Aorta (tissue), 5 donors: ENCODE measurements at regions not wholly inside any gene's neighbourhood (a gene's known extent, or its start where the extent isn't known, plus 50 kb on each side); places are given as distances from the start of the nearest gene placed in this dataset.

Experiments used
- ATAC-seq: fragments of 200-7000 bp; cut with Tn5 transposase; one replicate; pipeline ENCODE4 v1.9.1; 2022; ENCODE audit warnings: moderate library complexity; ENCODE audit not compliant: low FRiP score
- DNase-seq, 2 donors: peaks; one replicate each; pipeline ENCODE4 v3.0.0-alpha.2; 2020
- H3K27ac ChIP-seq, 2 donors: one replicate each; pipeline ENCODE4 v1.5.1; 2013; ENCODE audit warnings: low read length in 2 of 2, mild to moderate bottlenecking in 2 of 2, moderate library complexity in 2 of 2, control low read depth in 1 of 2, inconsistent platforms in 1 of 2, low read depth in 1 of 2
- H3K27me3 ChIP-seq, 2 donors: one replicate each; pipeline ENCODE4 v1.6.1; 2013; ENCODE audit warnings: control low read depth in 1 of 2, low read length in 1 of 2, mild to moderate bottlenecking in 1 of 2, moderate library complexity in 1 of 2; ENCODE audit not compliant: insufficient read depth in 2 of 2, control insufficient read depth in 1 of 2
- H3K36me3 ChIP-seq, 2 donors: one replicate each; pipeline ENCODE4 v1.6.1; 2013; ENCODE audit warnings: control low read depth in 1 of 2, low read length in 1 of 2, mild to moderate bottlenecking in 1 of 2; ENCODE audit not compliant: insufficient read depth in 2 of 2, control insufficient read depth in 1 of 2
- H3K4me1 ChIP-seq, 2 donors: one replicate each; pipeline ENCODE4 v1.6.1; 2013; ENCODE audit warnings: low read length in 2 of 2, control low read depth in 1 of 2, mild to moderate bottlenecking in 1 of 2, moderate library complexity in 1 of 2; ENCODE audit not compliant: insufficient read depth in 2 of 2, control insufficient read depth in 1 of 2
- H3K4me3 ChIP-seq, 2 donors: one replicate each; pipeline ENCODE4 v1.5.1; 2013; ENCODE audit warnings: low read length in 2 of 2, control low read depth in 1 of 2, mild to moderate bottlenecking in 1 of 2
- H3K9me3 ChIP-seq: one replicate; pipeline ENCODE4 v1.6.1; 2013; ENCODE audit warnings: mild to moderate bottlenecking, low read length; ENCODE audit not compliant: control insufficient read depth
- WGBS, 2 donors: extraction: QIAGEN DNeasy Blood & Tissue Kit; methylation state at CpG; one replicate each; pipeline ENCODE4 v1.1.7; 2013; 5-methylcytosine and 5-hydroxymethylcytosine counted together
- intact Hi-C, 2 donors: fragments of 100-400 bp; cut with DNase I; formaldehyde crosslinking; loops; one replicate each; pipeline versions ENCODE4 v1.14.2 to v1.15.0; 2022
- donor health status: healthy with polysubstance abuse.
- donor health status: Bipolar disorder and iron deficiency.
- donor health status: DM: no; HTN: no; CAD: no.
- donor health status: DM: no; HTN: no; CAD: no.
- donor health status: DM: yes; HTN: yes; CAD: no.

DNA sequence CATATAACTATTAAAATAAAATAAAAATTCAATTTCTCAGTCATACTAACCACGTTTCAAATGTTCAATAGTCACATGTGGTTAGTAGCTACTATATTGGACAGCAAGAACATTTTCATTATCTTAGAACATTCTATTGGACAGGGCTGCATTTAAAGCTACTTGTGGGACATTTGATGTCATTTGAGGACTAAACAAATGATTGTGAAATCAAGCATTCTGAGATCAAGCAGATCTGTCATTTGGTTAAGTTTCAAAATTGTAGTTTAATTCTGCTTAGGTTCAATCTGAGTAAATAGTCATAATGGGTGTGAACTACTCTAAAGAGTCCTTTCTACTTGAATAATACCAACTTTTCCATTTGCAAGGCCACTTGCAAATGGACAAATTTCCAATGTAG lies 226.9 kb upstream of the C9orf72 start:
- Histone ChIP-seq H3K36me3 (no peaks in the 10 kb centered on the region), H3K4me1 (no peaks in the 10 kb centered on the region), H3K9me3 (no peaks in the 10 kb centered on the region), H3K4me3 (no peak overlapping the region), H3K27me3 (no peaks in the 10 kb centered on the region), H3K27ac (no peak overlapping the region)
- ATAC-seq: no peak
- intact Hi-C loops: no loop called here
- no peak for DNase-seq
- WGBS, 2 donors: 28 to 44% methylated on average over 1 of the region's 1 CpG

DNA sequence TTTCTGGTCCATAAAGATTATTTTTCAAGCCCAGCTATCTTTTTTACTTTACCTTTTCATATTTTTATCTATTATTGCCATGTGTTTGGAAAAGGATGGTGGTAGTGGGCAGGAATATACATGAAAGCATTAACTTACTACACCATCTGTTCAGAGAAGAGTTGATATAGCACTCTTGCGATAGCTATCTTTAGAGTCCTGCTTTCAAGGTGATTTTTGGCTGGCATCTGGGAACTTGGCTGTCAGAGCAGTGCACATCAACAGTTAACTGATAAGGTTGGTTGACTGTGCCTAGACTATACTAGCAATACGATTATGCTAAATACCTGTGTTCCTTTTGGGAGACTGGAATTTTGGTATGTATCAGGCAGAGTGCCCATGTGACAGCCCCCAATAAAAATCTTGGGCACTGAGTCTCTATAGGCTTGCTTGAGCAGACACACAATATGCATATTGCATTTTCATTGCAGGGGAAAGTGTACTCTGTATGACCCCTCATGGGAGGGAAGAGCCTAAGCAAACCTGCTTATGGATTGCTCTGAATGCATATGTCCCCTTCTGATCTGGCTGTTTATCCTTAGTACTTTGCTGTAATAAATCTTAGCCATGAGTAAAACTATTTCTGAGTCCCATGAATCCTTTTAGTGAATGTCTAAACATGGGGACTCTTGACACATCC lies 227.6 kb upstream of the C9orf72 start:
- WGBS, 2 donors: 43 to 62% methylated on average over 2 of the region's 2 CpGs
- no peak overlapping the region for H3K27ac ChIP-seq
- H3K4me3 ChIP-seq: no peak overlapping the region
- DNase-seq (no peak), ATAC-seq (no peak)
- no peaks in the 10 kb centered on the region for H3K27me3 ChIP-seq
- intact Hi-C loops: no loop called here
- H3K36me3 ChIP-seq: no peaks in the 10 kb centered on the region
- no peaks in the 10 kb centered on the region for H3K4me1 ChIP-seq
- no peaks in the 10 kb centered on the region for H3K9me3 ChIP-seq

DNA sequence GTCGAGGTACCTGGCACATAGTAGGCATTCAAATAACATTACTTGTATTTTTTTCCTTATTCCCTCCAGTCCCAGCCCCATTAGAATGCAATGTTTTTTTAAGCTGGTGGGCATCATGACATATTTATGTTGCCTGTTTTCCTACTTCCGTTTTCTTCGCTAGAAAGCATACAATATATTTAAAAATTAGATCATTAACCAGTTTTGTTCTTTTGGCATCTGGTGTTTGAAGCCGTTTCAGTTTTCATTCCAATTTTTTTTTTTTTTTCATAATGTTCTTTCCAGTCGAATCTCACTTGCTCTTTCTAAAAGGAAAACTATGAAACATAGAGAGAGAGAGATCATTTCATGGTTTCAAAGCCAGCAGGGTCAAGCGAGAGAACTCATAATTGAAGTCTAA lies 228.3 kb upstream of the C9orf72 start:
- H3K4me1 ChIP-seq: no peaks in the 10 kb centered on the region
- no peak overlapping the region for H3K4me3 ChIP-seq
- intact Hi-C loops: no loop called here
- no peaks in the 10 kb centered on the region for H3K36me3 ChIP-seq
- H3K9me3 ChIP-seq: no peaks in the 10 kb centered on the region
- WGBS, 2 donors: 39 to 48% methylated on average over 6 of the region's 6 CpGs
- H3K27ac ChIP-seq: no peak overlapping the region
- ATAC-seq (no peak), DNase-seq (no peak)
- no peaks in the 10 kb centered on the region for H3K27me3 ChIP-seq

DNA sequence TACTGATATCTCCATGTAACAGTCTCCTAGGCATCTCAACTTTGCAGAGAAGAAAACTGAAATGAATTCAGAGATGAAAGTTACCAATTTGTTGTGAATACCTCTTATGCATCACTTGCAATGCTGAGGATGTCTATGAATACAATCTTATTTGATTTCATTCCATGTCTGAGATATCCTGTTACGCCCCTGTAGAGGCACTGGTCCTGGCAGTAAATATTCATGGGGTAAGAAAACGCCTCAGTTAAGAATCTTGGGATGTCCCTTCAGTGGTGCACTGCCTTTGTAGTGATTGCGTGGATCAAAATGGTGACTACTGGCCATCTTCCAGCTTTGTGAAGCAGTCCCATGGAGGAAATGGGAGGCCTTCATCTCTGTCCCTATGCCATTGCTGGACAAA lies 229.1 kb upstream of the C9orf72 start:
- WGBS, 2 donors: 89 to 92% methylated on average over 3 of the region's 3 CpGs
- no peaks in the 10 kb centered on the region for H3K27me3 ChIP-seq
- H3K27ac ChIP-seq: no peak overlapping the region
- ATAC-seq (no peak), DNase-seq (no peak)
- no peaks in the 10 kb centered on the region for H3K9me3 ChIP-seq
- no peaks in the 10 kb centered on the region for H3K36me3 ChIP-seq
- H3K4me3 ChIP-seq: no peak overlapping the region
- H3K4me1 ChIP-seq: no peaks in the 10 kb centered on the region
- intact Hi-C loops: no loop called here

DNA sequence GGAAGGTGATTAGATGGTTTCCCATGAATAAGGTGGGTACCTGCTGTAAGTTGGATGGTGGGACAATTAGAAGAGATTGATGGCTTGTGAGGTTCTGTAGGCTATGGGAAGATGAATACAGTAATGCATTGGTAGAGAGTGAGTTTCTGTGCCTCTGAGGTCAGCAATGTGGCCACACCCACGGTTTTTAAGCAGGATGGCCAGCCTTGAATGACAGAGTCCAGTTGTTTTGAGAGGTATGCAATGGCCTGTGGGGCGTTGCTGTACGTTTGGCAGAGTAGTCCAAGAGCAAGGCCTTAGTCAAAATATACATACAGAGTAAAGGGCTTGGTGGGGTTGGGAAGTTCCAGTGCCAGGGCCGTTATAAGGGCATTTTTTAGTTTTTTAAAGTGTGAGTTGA lies 235.6 kb upstream of the C9orf72 start:
- Histone ChIP-seq H3K9me3 (no peaks in the 10 kb centered on the region), H3K27ac (no peak overlapping the region), H3K4me1 (no peaks in the 10 kb centered on the region), H3K36me3 (no peaks in the 10 kb centered on the region), H3K27me3 (no peaks in the 10 kb centered on the region), H3K4me3 (no peak overlapping the region)
- intact Hi-C loops: no loop called here
- 72 to 73% methylated on average over 4 of the region's 4 CpGs for WGBS, 2 donors
- DNase-seq (no peak), ATAC-seq (no peak)

GRCh38 chr9:27817747-27818146 lies 244.5 kb upstream of the C9orf72 start:
- Histone ChIP-seq H3K4me1 (no peaks in the 10 kb centered on the region), H3K27ac (no peak overlapping the region), H3K4me3 (no peak overlapping the region), H3K27me3 (no peaks in the 10 kb centered on the region), H3K36me3 (no peaks in the 10 kb centered on the region), H3K9me3 (no peaks in the 10 kb centered on the region)
- WGBS, 2 donors: 73 to 85% methylated on average over 3 of the region's 3 CpGs
- DNase-seq (no peak), ATAC-seq (no peak)
- intact Hi-C loops: no loop called here

DNA sequence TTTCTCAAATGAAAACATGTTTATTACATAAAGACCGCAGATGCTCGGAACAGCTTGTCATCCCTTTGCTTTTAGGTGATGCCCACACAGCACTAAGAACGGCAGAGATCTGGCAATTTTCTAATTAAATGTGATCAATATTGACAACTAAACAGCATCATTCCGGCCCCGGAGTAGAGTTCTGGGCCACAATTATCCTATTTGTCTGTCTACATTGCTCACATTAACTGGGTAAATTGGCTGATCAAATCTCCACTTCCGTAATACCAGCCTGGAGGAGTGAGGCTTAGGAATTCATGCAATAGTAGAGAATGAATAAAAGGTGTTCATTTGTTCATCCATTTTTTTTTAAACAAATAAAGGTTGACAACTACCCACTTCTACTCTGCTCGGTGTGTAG lies 245.1 kb upstream of the C9orf72 start:
- ATAC-seq (no peak), DNase-seq (no peak)
- Histone ChIP-seq H3K27me3 (no peaks in the 10 kb centered on the region), H3K4me3 (no peak overlapping the region), H3K27ac (no peak overlapping the region), H3K9me3 (no peaks in the 10 kb centered on the region), H3K36me3 (no peaks in the 10 kb centered on the region), H3K4me1 (no peaks in the 10 kb centered on the region)
- intact Hi-C loops: no loop called here
- WGBS, 2 donors: 85 to 93% methylated on average over 7 of the region's 7 CpGs

GRCh38 chr9:27828908-27829307 lies 255.6 kb upstream of the C9orf72 start:
- no peak for DNase-seq
- H3K9me3 ChIP-seq: no peaks in the 10 kb centered on the region
- H3K27me3 ChIP-seq: no peaks in the 10 kb centered on the region
- intact Hi-C loops: no loop called here
- no peaks in the 10 kb centered on the region for H3K4me1 ChIP-seq
- no peak overlapping the region for H3K4me3 ChIP-seq
- no peak for ATAC-seq
- no peak overlapping the region for H3K27ac ChIP-seq
- no peaks in the 10 kb centered on the region for H3K36me3 ChIP-seq
- WGBS, 2 donors: 67 to 70% methylated on average over 4 of the region's 4 CpGs

DNA sequence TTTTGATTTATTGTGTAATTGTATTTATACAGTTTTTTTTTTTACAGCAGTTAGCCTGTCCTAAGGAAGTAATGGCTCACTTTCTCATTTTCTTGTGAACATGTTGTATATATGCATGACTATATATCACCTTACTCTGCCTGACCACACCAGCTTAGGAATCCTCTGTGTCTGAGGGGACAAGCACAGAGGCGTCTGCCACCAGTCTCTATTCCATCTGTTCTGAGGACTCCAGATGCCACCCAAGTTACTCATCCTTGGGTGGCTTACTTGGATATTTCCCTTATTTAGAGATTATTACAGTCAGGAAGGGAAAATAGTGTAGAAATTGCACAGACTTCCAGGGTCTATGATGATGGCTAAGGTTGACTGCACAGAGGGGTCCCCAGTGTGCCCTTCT lies 256.3 kb upstream of the C9orf72 start:
- H3K4me3 ChIP-seq: no peak overlapping the region
- ATAC-seq (no peak), DNase-seq (no peak)
- no peaks in the 10 kb centered on the region for H3K27me3 ChIP-seq
- WGBS, 2 donors: 35 to 66% methylated on average over 1 of the region's 1 CpG
- H3K36me3 ChIP-seq: no peaks in the 10 kb centered on the region
- no peak overlapping the region for H3K27ac ChIP-seq
- no peaks in the 10 kb centered on the region for H3K4me1 ChIP-seq
- intact Hi-C loops: no loop called here
- H3K9me3 ChIP-seq: no peaks in the 10 kb centered on the region
